HepG2 (cell line): ENCODE measurements at regions not wholly inside any gene's neighbourhood (a gene's known extent, or its start where the extent isn't known, plus 50 kb on each side); places are given as distances from the start of the nearest gene placed in this dataset.

Source experiments
- AGO2 ChIP-seq: fragments of 200-400 bp; formaldehyde crosslinking; optimal IDR thresholded peaks from 2 replicates; pipeline ENCODE3; 2017; ENCODE audit warnings: mild to moderate bottlenecking, low read depth, low read length, moderate library complexity
- CBX5 ChIP-seq: sonication (generic); formaldehyde crosslinking; IDR thresholded peaks from 2 replicates; pipeline ENCODE4 v1.4.0; 2020; ENCODE audit warnings: missing genetic modification reagents, borderline replicate concordance
- CENPT ChIP-seq: sonication (generic); formaldehyde crosslinking; IDR thresholded peaks from 2 replicates; pipeline ENCODE4 v1.8.0; 2022; ENCODE audit warnings: low read depth, mild to moderate bottlenecking, moderate library complexity, missing genetic modification reagents
- HNRNPL ChIP-seq: fragments of 200-400 bp; formaldehyde crosslinking; IDR thresholded peaks from 2 replicates; pipeline ENCODE4 v1.6.1; 2017; ENCODE audit warnings: mild to moderate bottlenecking, low read depth, low read length
- PHF20 ChIP-seq: sonication (generic); formaldehyde crosslinking; IDR thresholded peaks from 2 replicates; pipeline ENCODE4 v1.5.0; 2020; ENCODE audit warnings: mild to moderate bottlenecking, missing genetic modification reagents
- SATB2 ChIP-seq: sonication (generic); formaldehyde crosslinking; IDR thresholded peaks from 2 replicates; pipeline ENCODE4 v1.5.0; 2020; ENCODE audit warnings: missing genetic modification reagents
- SNAPC4 ChIP-seq: sonication (generic); formaldehyde crosslinking; IDR thresholded peaks from 2 replicates; pipeline ENCODE4 v1.4.0; 2020; ENCODE audit warnings: mild to moderate bottlenecking, missing genetic modification reagents
- TARDBP ChIP-seq: sonication (generic); formaldehyde crosslinking; IDR thresholded peaks from 2 replicates; pipeline ENCODE4 v1.8.0; 2022; ENCODE audit warnings: mild to moderate bottlenecking, missing genetic modification reagents
- ZBTB10 ChIP-seq: sonication (generic); formaldehyde crosslinking; IDR thresholded peaks from 2 replicates; pipeline ENCODE4 v1.4.0; 2020; ENCODE audit warnings: missing genetic modification reagents, borderline replicate concordance
- ZNF430 ChIP-seq: sonication (generic); formaldehyde crosslinking; IDR thresholded peaks from 2 replicates; pipeline ENCODE4 v1.9.0; 2021; ENCODE audit warnings: mild to moderate bottlenecking, missing genetic modification reagents
- ZNF451 ChIP-seq: sonication (generic); formaldehyde crosslinking; IDR thresholded peaks from 2 replicates; pipeline ENCODE4 v1.5.0; 2020; ENCODE audit warnings: mild to moderate bottlenecking, missing genetic modification reagents
- ZNF563 ChIP-seq: sonication (generic); formaldehyde crosslinking; IDR thresholded peaks from 2 replicates; pipeline ENCODE4 v1.8.0; 2022; ENCODE audit warnings: mild to moderate bottlenecking, moderate library complexity, missing genetic modification reagents
- ZNF577 ChIP-seq: sonication (generic); formaldehyde crosslinking; IDR thresholded peaks from 2 replicates; pipeline ENCODE4 v1.4.0; 2020; ENCODE audit warnings: mild to moderate bottlenecking, low read depth, missing genetic modification reagents, borderline replicate concordance
- ZNF710 ChIP-seq: sonication (generic); formaldehyde crosslinking; IDR thresholded peaks from 2 replicates; pipeline ENCODE4 v1.5.0; 2020; ENCODE audit warnings: mild to moderate bottlenecking, missing genetic modification reagents, borderline replicate concordance
- ZNF841 ChIP-seq: sonication (generic); formaldehyde crosslinking; IDR thresholded peaks from 2 replicates; pipeline ENCODE4 v1.8.1; 2023; ENCODE audit warnings: missing genetic modification reagents, borderline replicate concordance

GRCh38 chr1:63022319-63022718, 238.4 kb downstream of the ATG4C start (continued):
- TF ChIP-seq SNAPC4 (CRISPR knock-in tag) (no peak), ZNF710 (CRISPR knock-in tag) (no peak), ZNF841 (CRISPR knock-in tag) (no peak), TARDBP (CRISPR knock-in tag) (no peak), ZNF430 (CRISPR knock-in tag) (no peak), AGO2 (no peak), PHF20 (CRISPR knock-in tag) (no peak), CBX5 (CRISPR knock-in tag) (no peak), HNRNPL (no peak), ZNF451 (CRISPR knock-in tag) (no peak), CENPT (CRISPR knock-in tag) (no peak), ZBTB10 (CRISPR knock-in tag) (no peak), SATB2 (no peak), ZNF563 (CRISPR knock-in tag) (no peak), ZNF577 (CRISPR knock-in tag) (no peak)
